Activated B cell treated with CpG ODN at 0.5 μM for 24 hours (primary cell): ENCODE measurements at regions not wholly inside any gene's neighbourhood (a gene's known extent, or its start where the extent isn't known, plus 50 kb on each side); places are given as distances from the start of the nearest gene placed in this dataset.

Experiments used
- ATAC-seq: fragments of 200-7000 bp; cut with Tn5 transposase; one replicate; pipeline ENCODE4 v1.10.0; 2021; ENCODE audit warnings: low read depth, mild to moderate bottlenecking, moderate library complexity
- CTCF ChIA-PET: fragments of 350-600 bp; sonication (Branson Sonifier 250); formaldehyde crosslinking; loops from one replicate; lab custom pipeline; 2021; ENCODE audit warnings: antibody characterized with exemption; lab: Charles Lee
- POLR2A ChIA-PET: fragments of 350-600 bp; sonication (Branson Sonifier 250); formaldehyde crosslinking; loops from one replicate; lab custom pipeline; 2021; ENCODE audit warnings: antibody characterized with exemption; lab: Charles Lee
- DNase-seq: peaks from one replicate; pipeline ENCODE4 v3.0.0; 2022
- H3K27ac Mint-ChIP-seq: one replicate; pipeline ENCODE4 v1.8.0; 2020; ENCODE audit warnings: mixed read lengths
- H3K27me3 Mint-ChIP-seq: one replicate; pipeline ENCODE4 v1.8.0; 2021; ENCODE audit warnings: mixed read lengths
- H3K36me3 Mint-ChIP-seq: one replicate; pipeline ENCODE4 v1.8.0; 2021; ENCODE audit warnings: low read depth, mixed read lengths
- H3K4me1 Mint-ChIP-seq: one replicate; pipeline ENCODE4 v1.8.0; 2021; ENCODE audit warnings: mixed read lengths
- H3K4me3 Mint-ChIP-seq: one replicate; pipeline ENCODE4 v1.8.0; 2020; ENCODE audit warnings: mild to moderate bottlenecking, mixed read lengths
- H3K9me3 Mint-ChIP-seq: one replicate; pipeline ENCODE4 v1.8.0; 2020; ENCODE audit warnings: mixed read lengths
- intact Hi-C: fragments of 100-400 bp; cut with micrococcal nuclease; formaldehyde crosslinking; loops from one replicate; pipeline ENCODE4 v1.15.1; 2024
- TF ChIP-seq, protein P1 (sequence below): fragments of 200-600 bp; IDR thresholded peaks from one replicate; pipeline ENCODE4 v1.8.0; 2022; ENCODE audit warnings: antibody characterized with exemption, mild to moderate bottlenecking

DNA sequence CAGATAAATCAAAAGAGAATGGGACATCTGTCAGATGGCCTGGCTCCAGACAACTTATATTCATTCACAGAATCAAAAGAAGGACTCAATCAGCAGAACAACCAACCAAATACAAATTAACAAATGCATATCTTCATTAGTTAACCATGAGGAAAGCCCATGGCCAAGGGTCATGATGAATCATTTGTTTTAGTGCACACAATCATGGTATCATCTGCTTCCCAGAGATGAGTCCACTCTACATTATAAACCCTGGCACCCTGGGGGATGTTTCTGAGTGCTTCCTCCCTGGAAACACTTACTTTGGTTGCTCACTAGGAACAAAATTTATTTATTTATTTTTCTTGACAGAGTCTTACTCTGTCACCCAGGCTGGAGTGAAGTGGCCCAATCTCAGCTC lies 453.3 kb upstream of the HS3ST1 start:
- Mint-ChIP-seq H3K9me3 (peaks cover 3% of the 10 kb centered on the region), H3K27me3 (no peaks in the 10 kb centered on the region), H3K36me3 (no peaks in the 10 kb centered on the region), H3K27ac (no peak overlapping the region), H3K4me3 (no peak overlapping the region), H3K4me1 (no peaks in the 10 kb centered on the region)
- no peak for DNase-seq
- ATAC-seq: no peak
- TF ChIP-seq, protein P1, sequence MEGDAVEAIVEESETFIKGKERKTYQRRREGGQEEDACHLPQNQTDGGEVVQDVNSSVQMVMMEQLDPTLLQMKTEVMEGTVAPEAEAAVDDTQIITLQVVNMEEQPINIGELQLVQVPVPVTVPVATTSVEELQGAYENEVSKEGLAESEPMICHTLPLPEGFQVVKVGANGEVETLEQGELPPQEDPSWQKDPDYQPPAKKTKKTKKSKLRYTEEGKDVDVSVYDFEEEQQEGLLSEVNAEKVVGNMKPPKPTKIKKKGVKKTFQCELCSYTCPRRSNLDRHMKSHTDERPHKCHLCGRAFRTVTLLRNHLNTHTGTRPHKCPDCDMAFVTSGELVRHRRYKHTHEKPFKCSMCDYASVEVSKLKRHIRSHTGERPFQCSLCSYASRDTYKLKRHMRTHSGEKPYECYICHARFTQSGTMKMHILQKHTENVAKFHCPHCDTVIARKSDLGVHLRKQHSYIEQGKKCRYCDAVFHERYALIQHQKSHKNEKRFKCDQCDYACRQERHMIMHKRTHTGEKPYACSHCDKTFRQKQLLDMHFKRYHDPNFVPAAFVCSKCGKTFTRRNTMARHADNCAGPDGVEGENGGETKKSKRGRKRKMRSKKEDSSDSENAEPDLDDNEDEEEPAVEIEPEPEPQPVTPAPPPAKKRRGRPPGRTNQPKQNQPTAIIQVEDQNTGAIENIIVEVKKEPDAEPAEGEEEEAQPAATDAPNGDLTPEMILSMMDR: no peak
- ChIA-PET POLR2A (no interaction called here), CTCF (no interaction called here)
- intact Hi-C loops: no loop called here

DNA sequence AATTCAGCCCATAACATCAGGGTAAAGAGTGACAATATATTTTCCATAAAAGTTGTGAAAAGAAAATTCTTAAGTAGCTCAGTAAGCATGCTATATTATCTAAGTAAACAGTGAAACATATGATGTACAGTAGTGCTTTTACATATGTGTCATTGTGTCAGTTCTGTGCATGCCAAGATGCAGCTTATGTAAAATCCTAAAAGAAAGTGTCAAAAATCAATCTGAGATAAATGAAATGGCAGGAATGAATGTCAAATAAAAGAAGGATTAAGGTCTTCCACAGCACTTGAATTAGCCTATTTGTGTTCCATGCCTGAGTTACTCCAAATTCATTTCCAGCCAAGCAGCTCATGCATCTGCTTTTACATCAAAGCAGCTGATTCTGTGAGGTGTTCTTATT lies 452.7 kb upstream of the HS3ST1 start:
- DNase-seq (no peak), ATAC-seq (no peak)
- Mint-ChIP-seq H3K4me1 (no peaks in the 10 kb centered on the region), H3K27ac (no peak overlapping the region), H3K9me3 (peaks cover 9% of the 10 kb centered on the region), H3K27me3 (no peaks in the 10 kb centered on the region), H3K36me3 (no peaks in the 10 kb centered on the region), H3K4me3 (no peak overlapping the region)
- intact Hi-C loops: no loop called here
- TF ChIP-seq, protein P1: no peak
- ChIA-PET CTCF (no interaction called here), POLR2A (no interaction called here)

DNA sequence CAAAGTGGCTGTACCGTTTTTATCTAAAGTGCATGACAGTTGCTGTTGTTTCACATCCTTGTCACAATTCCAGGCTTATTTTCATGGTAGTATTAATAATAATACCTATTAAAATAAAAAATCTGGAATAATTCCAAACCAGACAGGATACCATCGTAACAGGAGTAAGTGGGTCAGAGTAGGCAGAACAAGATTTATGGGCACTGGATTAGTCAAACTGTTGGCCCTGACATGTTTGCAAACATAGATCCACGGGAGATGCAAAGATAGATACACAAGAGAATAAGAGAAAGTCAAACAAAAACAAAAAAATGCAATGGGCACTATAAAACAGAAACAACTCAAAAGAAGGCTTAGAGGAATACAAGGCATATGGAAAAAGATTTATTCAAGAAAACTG lies 449.5 kb upstream of the HS3ST1 start:
- TF ChIP-seq, protein P1: no peak
- intact Hi-C loops: no loop called here
- Mint-ChIP-seq H3K4me1 (no peaks in the 10 kb centered on the region), H3K27ac (no peak overlapping the region), H3K4me3 (no peak overlapping the region), H3K9me3 (peaks cover 9% of the 10 kb centered on the region), H3K36me3 (no peaks in the 10 kb centered on the region), H3K27me3 (no peaks in the 10 kb centered on the region)
- POLR2A ChIA-PET: no interaction called here
- DNase-seq: no peak
- ATAC-seq: no peak
- CTCF ChIA-PET: no interaction called here

DNA sequence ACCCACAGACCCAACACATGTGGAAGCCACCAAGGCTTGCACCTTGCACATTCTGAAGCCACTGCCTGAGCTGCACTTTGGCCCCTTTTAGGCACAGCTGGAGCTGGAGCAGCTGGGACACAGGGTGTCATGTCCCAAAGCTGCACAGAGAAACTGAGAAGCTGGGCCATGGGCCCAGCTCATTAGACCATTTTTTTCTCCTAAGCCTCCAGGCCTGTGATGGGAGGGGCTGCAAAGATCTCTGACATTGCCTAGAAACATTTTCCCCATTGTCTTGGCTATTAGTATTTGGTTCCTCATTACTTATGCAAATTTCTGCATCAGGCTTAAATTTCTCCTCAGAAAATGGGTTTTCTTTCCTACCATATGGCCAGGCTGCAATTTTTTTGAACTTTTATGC lies 447.4 kb upstream of the HS3ST1 start:
- ATAC-seq: no peak
- Mint-ChIP-seq H3K4me3 (no peak overlapping the region), H3K27ac (no peak overlapping the region), H3K4me1 (no peaks in the 10 kb centered on the region), H3K27me3 (no peaks in the 10 kb centered on the region), H3K9me3 (peaks cover 9% of the 10 kb centered on the region), H3K36me3 (no peaks in the 10 kb centered on the region)
- intact Hi-C loops: no loop called here
- TF ChIP-seq, protein P1: no peak
- CTCF ChIA-PET: no interaction called here
- no peak for DNase-seq
- POLR2A ChIA-PET: no interaction called here

DNA sequence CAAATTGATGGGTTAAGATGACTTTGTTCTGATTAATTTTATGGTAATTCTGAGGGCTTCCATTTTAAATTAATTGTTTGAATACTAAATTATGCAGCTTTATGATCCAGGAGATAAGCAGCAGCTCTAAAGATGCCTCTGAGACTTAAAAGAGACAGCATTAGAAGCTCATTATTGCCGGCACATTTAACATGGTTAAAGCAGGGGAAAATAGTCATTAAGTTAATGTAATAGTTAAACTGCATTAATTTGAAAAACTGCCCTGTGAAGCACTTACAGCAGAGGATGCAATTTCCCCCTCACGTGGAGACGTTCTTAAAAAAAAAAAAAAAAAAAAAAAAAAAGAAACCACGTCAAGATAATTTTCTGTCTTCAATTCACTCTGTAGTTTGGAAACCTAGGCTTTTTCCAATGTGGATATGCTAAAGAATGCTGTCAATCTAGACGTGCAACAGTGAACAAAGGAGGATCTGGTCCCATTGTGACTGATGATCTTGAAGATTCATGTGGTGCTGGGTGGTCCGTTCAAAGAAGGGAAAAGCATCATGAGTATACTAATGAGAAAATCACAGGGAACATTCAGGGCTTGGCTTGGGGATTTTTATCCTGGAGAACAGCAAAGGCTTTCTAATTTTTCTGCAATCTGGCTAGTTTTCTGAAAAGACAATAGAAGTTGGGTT lies 440.6 kb upstream of the HS3ST1 start:
- H3K4me1 Mint-ChIP-seq: no peaks in the 10 kb centered on the region
- DNase-seq: no peak
- TF ChIP-seq, protein P1: no peak
- no peaks in the 10 kb centered on the region for H3K27me3 Mint-ChIP-seq
- POLR2A ChIA-PET: no interaction called here
- no peaks in the 10 kb centered on the region for H3K36me3 Mint-ChIP-seq
- H3K27ac Mint-ChIP-seq: no peak overlapping the region
- H3K4me3 Mint-ChIP-seq: no peak overlapping the region
- no peak for ATAC-seq
- no peaks in the 10 kb centered on the region for H3K9me3 Mint-ChIP-seq
- intact Hi-C loops: no loop called here
- CTCF ChIA-PET: no interaction called here
